Endometrium (tissue), 2 donors: ENCODE measurements at regions not wholly inside any gene's neighbourhood (a gene's known extent, or its start where the extent isn't known, plus 50 kb on each side); places are given as distances from the start of the nearest gene placed in this dataset.
A peak's percentile ranks its signal among the peaks of the same experiment; 100 is the strongest.

ENCODE experiments used
- FAIRE-seq: peaks from 2 replicates; lab custom pipeline; 2012; peaks lifted over from hg19 to GRCh38; lab: Jason Lieb, UNC
- donor health status: control.
- donor health status: control.

DNA sequence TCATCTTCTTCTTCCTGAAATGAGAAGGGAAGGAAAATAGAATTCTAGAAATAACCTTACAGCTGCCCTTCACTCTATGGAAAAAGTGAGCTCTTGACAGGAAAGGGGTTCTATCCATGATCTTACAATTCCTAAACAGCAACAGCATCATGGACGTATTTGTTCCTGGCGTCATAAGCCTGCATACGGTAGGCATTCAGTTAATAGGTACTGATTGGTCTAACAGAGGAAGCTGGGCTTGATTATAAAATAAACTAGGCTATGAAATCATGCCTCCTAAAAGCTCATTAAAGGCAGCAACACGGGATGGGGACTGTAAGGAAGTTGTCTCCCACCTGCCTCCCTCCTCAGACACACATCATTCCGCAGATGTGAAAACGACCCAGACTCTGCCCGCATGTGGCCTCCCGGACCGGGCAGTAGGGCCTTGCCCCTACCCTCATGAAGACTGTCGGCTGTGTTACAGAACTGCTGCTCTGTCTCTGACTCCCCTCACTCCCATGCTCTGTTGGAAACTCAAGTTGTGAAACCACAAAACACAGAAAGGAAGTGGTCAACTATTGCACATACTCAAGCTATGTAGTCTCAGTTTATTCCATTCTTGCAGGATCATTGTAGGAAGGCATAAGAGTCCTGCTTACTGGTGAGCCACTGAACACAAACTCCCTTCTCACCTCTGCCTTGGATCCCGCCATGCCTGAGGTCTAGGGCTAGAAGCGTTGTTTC lies 129.8 kb downstream of the DLEU7 start:
- no peak for FAIRE-seq

DNA sequence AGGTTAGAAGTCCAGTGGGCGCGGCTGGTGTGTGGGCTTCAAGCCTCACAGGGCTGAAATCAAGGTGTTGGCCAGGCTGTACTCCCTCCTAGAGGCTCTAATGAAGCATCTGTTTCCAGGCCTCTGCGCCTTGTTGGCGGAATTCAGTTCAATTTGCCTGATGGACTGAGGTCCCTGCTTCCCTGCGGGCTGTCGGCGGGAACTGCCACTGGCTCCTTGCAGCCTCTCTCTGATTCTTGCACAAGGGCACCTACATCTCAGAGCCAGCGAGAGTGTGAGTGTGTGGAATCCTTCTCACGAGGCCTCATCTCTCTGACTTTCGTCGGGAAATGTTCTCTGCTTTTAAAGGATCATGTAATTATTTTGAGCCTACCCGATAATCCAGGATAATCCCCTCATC lies 128.6 kb downstream of the DLEU7 start:
- no peak for FAIRE-seq

GRCh38 chr13:50715402-50716146 lies 127.9 kb downstream of the DLEU7 start:
- no peak for FAIRE-seq

- peak; percentile 66 for FAIRE-seq
Observed at GRCh38 chr13:50720861-50721671, 122.4 kb downstream of the DLEU7 start.

GRCh38 chr13:50721672-50721992 lies 121.9 kb downstream of the DLEU7 start:
- no peak for FAIRE-seq

- no peak for FAIRE-seq
Observed at GRCh38 chr13:50722440-50723125, 120.9 kb downstream of the DLEU7 start.

- FAIRE-seq, result no peak
Observed at GRCh38 chr13:50724438-50724837, 119.1 kb downstream of the DLEU7 start.

GRCh38 chr13:50724913-50725312 lies 118.6 kb downstream of the DLEU7 start:
- FAIRE-seq, result no peak

DNA sequence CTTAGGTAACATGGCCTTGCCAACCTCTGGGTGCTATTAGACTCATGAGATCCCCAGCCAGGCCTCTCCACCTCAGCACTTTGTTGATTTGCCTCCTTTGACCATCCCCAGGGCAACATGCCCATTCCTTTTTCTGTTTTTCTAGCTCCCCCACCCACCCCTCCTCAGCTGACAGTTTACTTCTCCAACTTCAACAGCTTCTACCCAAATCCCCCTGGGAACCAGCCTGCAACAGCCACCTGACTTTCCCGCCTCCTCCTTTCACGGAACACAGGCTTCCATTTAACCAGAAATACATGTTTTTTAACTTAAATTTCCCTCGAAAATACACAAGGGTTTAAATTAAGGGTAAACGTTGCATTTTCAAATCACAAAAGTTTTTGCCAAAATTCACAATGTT lies 117.3 kb downstream of the DLEU7 start:
- no peak for FAIRE-seq

- no peak for FAIRE-seq
Observed at GRCh38 chr13:50729177-50729576, 114.3 kb downstream of the DLEU7 start.

GRCh38 chr13:50730496-50731351 lies 112.8 kb downstream of the DLEU7 start:
- FAIRE-seq, result no peak

DNA sequence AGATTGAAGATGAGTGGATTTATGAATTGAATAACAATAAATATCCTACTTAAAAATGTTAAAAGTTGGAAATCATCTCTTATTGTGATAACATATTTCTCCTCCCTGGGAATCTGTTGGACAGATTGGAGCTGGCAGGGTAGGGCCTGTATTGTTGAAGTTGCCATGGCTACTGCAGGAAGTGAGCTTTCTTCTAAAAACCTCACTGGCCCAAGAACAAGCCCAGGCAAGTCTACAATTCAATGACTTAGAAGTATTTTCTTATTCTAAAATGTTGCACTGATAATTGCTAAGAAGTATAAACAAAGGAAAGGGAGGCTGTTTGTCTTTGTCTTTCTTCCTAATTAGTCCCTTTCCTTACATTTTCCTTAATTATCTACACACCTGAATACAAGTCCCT lies 112.1 kb downstream of the DLEU7 start:
- no peak for FAIRE-seq

DNA sequence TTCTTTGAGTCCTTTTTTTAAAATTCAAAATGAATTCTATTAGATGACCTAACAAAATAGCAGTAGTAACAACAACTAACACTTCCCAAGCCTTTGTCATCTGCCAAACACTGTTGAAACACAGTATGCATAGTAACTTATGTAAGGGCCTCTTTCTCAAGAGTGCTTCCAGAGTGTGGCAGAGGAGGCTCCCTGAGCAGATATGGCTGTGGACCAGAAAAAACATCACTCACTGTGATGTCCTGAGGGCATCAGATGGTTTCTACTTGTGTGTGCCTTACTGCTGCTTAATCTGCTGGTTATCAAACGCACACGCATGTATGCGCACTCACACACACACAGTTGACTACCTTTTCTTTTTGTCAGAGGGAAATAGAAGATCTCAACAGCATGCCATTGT lies 110.8 kb downstream of the DLEU7 start:
- FAIRE-seq, result no peak

DNA sequence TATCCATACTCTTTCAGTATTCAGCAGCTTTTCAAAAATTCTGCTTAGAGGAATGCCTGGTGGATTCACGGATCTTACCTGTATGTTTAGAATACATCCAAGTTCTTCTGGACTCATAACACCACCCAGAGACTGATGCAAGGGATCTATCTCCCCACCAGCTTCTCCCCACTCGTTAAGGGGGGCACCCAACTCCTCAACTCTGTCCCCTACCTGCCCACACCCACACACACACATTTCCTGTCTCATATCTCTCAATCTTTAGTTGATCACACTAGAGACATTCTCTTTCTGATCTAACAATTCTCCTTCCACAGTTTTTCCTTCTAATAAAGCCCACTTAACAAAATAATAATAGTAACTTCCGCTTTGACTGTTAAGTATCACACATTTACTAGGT lies 110.1 kb downstream of the DLEU7 start:
- FAIRE-seq, result no peak

DNA sequence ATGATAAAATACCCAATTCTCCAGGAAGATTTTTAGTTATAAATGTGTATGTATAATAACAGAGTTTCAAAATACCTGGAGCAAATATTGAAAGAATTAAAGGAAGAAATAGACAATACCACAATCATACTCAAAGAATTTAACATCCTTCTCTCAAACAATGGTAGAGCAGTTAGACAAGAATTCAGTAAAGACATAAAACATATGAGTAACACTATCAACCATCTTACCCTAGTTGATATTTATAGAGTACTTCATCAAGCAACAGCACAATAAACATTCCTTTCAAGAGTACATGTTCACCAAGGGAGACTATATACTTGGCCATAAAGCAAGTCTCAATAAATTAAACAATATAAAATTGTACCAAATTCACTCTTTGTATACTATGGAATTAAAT lies 108.4 kb downstream of the DLEU7 start:
- FAIRE-seq, result no peak

- no peak for FAIRE-seq
Observed at GRCh38 chr13:50740052-50740741, 103.3 kb downstream of the DLEU7 start.

GRCh38 chr13:50742353-50742752 lies 101.1 kb downstream of the DLEU7 start:
- no peak for FAIRE-seq

DNA sequence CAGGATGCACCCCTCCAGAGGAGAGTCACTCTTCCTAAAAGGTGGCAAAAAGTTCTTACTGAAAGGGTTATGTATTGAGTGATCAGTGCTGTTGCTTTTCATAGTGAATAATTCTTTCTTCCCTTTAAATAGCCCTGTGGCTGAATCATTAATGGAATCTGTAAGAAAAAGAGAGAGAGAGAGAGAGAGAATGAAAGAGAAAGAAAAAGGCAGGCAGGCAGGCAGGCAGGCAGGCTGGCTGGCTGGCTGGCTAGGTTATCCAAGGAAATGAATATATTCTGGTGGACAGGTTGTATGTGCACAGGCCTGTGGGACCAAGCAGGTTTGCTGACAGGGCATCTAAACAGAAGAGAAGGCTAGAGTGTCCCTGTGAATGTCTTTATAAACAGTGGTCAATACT lies 100.5 kb downstream of the DLEU7 start:
- FAIRE-seq, result no peak

- FAIRE-seq, result no peak
Observed at GRCh38 chr13:50744116-50744660, 99.3 kb downstream of the DLEU7 start.

- no peak for FAIRE-seq
Observed at GRCh38 chr13:50745542-50746115, 97.9 kb downstream of the DLEU7 start.
